Skeletal muscle satellite cell (primary cell): ENCODE measurements at regions not wholly inside any gene's neighbourhood (a gene's known extent, or its start where the extent isn't known, plus 50 kb on each side); places are given as distances from the start of the nearest gene placed in this dataset.

Experiments used
- H3K27me3 ChIP-seq: 2 replicates; pipeline ENCODE4 v1.7.0; 2013; ENCODE audit warnings: low read length; ENCODE audit not compliant: control insufficient read depth, insufficient read depth
- H3K36me3 ChIP-seq: 2 replicates; pipeline ENCODE4 v1.7.0; 2013; ENCODE audit warnings: mild to moderate bottlenecking, control low read depth, low read length; ENCODE audit not compliant: insufficient read depth
- H3K4me1 ChIP-seq: 2 replicates; pipeline ENCODE4 v1.7.0; 2013; ENCODE audit warnings: low read length; ENCODE audit not compliant: control insufficient read depth, insufficient read depth
- H3K4me2 ChIP-seq: 2 replicates; pipeline ENCODE4 v1.7.0; 2013; ENCODE audit warnings: mild to moderate bottlenecking, low read length
- H3K4me3 ChIP-seq: 2 replicates; pipeline ENCODE4 v1.7.0; 2013; ENCODE audit warnings: low read length
- H3K9ac ChIP-seq: 2 replicates; pipeline ENCODE4 v1.7.0; 2013; ENCODE audit warnings: mild to moderate bottlenecking, low read depth, low read length, moderate library complexity
- H3K9me3 ChIP-seq: replicated peaks from 2 replicates; pipeline ENCODE4 v1.7.0; 2013; ENCODE audit warnings: mild to moderate bottlenecking, control low read depth, low read length

DNA sequence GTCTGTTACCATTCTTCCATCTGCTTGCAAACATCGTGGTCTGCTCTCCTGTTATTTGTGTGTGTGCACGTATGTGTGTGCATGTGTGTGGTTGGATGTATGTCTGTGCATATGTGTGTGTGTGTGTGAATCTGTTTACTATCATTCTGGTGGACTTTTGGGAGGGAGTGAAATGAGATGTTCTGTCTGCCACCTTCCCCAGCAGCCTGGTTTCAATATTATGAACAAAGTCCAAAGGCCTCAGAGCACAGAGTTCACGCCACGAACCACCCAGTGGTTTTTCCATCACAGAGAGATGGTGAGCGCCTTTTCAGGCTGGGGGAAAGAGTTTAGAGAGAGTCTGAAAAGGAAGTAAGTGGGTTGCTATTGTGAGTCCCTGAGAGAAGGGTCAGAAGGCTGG, 67.1 kb upstream of the YWHAQ start:
- Histone ChIP-seq H3K27me3 (no peaks in the 10 kb centered on the region), H3K36me3 (no peaks in the 10 kb centered on the region), H3K4me3 (no peak overlapping the region), H3K4me1 (peaks cover 20% of the 10 kb centered on the region), H3K4me2 (no peak overlapping the region), H3K9ac (no peak overlapping the region), H3K9me3 (no peaks in the 10 kb centered on the region)

DNA sequence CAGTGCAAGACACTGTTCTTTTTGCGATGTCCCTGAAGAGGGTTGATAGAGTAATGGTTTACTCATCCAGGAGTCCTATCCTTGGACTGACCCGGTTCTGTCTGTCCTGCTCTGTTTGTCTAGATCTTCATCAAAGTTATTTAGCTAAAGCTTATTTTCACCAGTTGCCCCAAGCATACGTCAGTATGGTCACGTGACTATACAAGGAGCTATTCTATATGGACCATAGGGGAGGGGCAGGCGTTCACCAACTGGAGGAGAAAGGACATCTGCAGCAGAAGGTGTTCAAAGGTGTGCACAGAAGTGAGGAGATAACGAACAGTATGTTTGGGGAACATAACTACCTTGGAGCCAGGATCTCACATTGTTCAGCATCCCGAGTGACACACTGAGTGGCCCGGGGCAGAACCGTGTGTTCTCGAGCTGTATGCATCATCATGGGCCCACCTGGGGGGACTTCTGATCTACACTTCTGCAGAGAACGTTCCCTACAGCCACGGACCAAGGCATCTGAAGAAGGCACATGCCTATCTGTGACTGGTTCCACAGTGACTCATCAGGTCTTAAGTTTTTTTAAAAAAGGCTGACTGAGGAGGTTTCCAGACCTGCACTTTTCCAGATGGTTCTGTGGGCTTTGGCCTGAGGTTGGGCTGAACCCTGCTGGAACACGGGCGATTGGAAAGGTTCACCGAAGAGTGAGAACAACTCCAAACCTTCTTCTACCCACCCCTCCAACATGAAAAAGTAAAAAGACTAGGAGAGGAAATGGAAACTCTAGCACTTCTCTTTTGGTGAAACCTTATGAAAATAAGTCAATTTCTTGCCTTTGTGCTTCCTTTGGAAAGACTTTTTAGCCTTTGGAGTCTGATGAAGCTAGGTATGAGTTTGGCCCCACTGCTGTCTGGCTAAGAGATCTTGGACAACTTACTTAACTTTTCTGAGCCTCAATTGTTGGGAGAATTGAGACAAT, 68.6 kb upstream of the YWHAQ start:
- H3K4me1 ChIP-seq: peaks cover 28% of the 10 kb centered on the region

DNA sequence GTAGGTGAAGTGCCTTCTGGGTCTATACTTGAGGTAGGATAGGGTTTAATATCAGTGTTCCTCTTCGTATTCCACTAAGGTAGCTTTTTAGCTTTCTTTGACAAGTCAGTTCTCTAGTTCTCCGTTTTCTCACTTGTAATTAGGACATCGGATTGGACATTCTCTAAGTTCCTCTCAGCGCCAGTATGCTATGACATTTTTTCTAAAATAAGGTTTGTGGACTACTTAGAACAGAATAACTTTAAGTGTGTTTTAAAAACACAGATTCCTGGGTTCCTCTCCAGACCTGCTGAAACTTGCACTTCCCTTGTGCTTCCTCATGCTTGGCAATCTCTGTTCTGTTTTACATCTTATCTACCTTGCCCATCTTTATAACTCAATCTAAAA, 69.3 kb upstream of the YWHAQ start:
- no peaks in the 10 kb centered on the region for H3K36me3 ChIP-seq
- no peak overlapping the region for H3K4me3 ChIP-seq
- no peak overlapping the region for H3K9ac ChIP-seq
- peaks cover 28% of the 10 kb centered on the region for H3K4me1 ChIP-seq
- H3K9me3 ChIP-seq: no peaks in the 10 kb centered on the region
- H3K4me2 ChIP-seq: no peak overlapping the region
- no peaks in the 10 kb centered on the region for H3K27me3 ChIP-seq

More for the DNA sequence above, 68.6 kb upstream of the YWHAQ start:
- Histone ChIP-seq H3K4me3 (no peak overlapping the region), H3K9me3 (no peaks in the 10 kb centered on the region), H3K36me3 (no peaks in the 10 kb centered on the region), H3K27me3 (no peaks in the 10 kb centered on the region), H3K4me2 (no peak overlapping the region), H3K9ac (no peak overlapping the region)

DNA sequence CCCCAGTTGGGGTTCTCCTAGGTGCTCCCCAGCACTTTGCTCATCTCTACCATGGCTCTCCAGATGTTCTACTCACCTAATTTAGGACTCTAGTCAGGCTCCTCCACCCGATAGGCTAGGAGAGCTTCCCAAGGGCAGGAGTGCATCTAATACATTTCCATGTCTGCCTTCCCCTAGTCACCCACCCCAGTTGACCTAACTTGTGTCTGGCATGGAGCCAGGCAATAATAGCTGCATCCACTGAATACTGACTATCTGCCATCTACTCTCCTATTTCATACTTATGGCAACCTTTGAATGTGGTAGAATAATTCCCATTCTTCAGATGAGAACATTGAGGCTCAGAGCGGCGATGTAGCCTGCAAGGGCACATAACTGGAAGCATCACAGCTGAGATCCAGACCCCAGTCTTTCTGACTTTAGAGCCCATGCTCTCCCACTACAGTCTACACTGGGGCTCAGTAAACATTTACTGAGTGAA, 71.8 kb upstream of the YWHAQ start:
- H3K4me3 ChIP-seq: peak overlapping the region; percentile 22
- H3K4me2 ChIP-seq: peak overlapping the region; percentile 79
- H3K4me1 ChIP-seq: peaks cover 28% of the 10 kb centered on the region
- no peaks in the 10 kb centered on the region for H3K36me3 ChIP-seq
- H3K9me3 ChIP-seq: no peaks in the 10 kb centered on the region
- no peak overlapping the region for H3K9ac ChIP-seq
- no peaks in the 10 kb centered on the region for H3K27me3 ChIP-seq

DNA sequence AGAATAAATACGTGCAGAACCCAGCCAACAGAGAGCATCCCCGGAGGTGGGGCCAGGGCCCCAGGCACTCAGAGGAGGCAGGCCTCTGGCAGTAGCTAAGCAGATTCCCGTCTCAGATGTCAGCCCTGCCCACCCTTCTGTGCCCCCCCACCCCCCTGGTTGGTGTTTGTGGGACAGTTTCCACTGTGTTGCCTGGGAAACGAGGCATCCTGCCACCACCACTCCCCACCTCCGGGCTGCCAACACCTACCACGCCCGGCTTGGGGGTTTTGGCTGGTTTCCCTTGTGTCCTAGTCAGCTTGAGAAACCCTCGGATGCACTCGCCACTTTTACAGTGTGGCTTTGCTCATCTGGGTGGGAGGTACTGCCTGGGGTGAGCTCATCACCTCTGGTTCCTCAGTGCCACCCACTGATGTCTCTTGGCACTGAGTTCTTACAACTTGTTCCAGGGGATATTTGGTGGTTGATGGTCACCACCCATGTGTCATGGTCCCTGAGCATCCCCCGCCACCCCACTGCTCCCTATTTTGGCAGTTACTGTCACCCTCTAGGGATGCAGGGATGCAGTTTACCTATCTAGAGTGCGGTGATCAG, 72.4 kb upstream of the YWHAQ start:
- peak overlapping the region; percentile 79 for H3K4me2 ChIP-seq
- H3K27me3 ChIP-seq: no peaks in the 10 kb centered on the region
- peaks cover 28% of the 10 kb centered on the region for H3K4me1 ChIP-seq
- H3K9me3 ChIP-seq: no peaks in the 10 kb centered on the region
- H3K4me3 ChIP-seq: peak overlapping the region; percentile 37
- no peaks in the 10 kb centered on the region for H3K36me3 ChIP-seq
- peak overlapping the region; percentile 37 for H3K9ac ChIP-seq

DNA sequence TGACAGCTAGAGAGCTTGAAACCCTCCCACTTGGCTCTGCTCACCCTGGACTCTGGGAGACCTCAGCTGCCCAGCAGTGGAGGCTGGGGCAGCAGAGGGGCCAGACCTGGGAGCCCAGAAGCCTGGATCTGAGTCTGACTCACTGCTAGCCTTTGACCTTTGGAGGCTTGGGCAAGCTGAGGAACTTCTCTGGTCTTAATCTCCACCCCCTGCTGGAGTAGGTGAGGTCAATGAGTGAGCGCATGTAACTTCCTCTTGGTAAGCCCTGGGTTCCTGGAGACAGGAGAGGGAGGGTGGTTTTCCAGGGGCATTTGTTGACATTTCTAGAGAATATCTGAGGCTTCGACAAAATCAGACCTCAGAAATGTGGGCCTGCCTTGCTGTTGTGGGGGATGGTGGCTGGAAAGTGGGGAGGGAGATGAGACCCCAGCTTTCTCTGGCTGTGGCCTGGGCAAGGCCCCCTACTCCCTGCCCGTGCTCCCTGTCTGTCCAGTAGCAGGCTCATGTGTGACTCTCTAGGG, 73.0 kb upstream of the YWHAQ start:
- Histone ChIP-seq H3K4me3 (peak overlapping the region; percentile 37), H3K9ac (peak overlapping the region; percentile 37), H3K36me3 (no peaks in the 10 kb centered on the region)

DNA sequence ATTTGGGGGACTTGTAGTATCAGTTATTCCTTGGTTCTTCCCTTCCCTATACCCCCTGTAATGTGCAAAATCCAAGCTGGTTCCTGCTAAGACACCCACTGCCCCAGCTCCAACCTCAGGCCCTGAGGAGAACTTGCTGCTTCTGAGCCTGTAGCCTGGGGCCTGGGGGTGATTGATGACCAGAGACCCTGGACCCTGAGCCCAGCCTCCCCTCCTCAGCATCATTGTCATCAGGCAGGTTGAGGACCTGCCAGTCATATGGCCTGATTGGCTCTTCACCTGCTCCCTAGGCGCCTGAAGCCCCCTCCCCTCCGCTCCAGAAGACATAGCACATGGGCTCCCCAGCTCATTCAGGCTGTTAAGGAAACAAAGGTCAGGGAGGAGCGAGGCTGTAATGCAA, 73.8 kb upstream of the YWHAQ start:
- H3K4me2 ChIP-seq: no peak overlapping the region
- no peaks in the 10 kb centered on the region for H3K27me3 ChIP-seq
- no peaks in the 10 kb centered on the region for H3K9me3 ChIP-seq
- no peaks in the 10 kb centered on the region for H3K36me3 ChIP-seq
- peaks cover 22% of the 10 kb centered on the region for H3K4me1 ChIP-seq
- H3K4me3 ChIP-seq: no peak overlapping the region
- no peak overlapping the region for H3K9ac ChIP-seq

More for the DNA sequence above, 73.0 kb upstream of the YWHAQ start:
- H3K9me3 ChIP-seq: no peaks in the 10 kb centered on the region
- peak overlapping the region; percentile 79 for H3K4me2 ChIP-seq
- peaks cover 28% of the 10 kb centered on the region for H3K4me1 ChIP-seq
- no peaks in the 10 kb centered on the region for H3K27me3 ChIP-seq

DNA sequence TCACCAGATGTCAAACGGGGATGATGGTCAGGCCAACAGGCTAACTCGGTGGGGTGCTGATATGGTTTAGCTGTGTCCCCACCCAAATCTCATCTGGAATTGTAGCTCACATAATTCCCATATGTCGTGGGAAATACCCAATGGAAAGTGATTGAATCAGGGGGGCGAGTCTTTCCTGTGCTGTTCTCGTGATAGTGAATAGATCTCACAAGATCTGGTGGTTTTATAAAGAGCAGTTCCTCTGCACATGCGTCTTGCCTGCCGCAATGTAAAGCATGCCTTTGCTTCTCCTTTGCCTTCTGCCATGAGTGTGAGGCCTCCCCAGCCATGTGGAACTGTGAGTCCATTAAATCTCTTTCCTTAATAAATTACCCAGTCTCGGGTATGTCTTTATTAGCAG, 74.4 kb upstream of the YWHAQ start:
- Histone ChIP-seq H3K9ac (no peak overlapping the region), H3K4me2 (no peak overlapping the region), H3K4me3 (no peak overlapping the region), H3K9me3 (no peaks in the 10 kb centered on the region), H3K4me1 (peaks cover 19% of the 10 kb centered on the region), H3K36me3 (no peaks in the 10 kb centered on the region), H3K27me3 (no peaks in the 10 kb centered on the region)

DNA sequence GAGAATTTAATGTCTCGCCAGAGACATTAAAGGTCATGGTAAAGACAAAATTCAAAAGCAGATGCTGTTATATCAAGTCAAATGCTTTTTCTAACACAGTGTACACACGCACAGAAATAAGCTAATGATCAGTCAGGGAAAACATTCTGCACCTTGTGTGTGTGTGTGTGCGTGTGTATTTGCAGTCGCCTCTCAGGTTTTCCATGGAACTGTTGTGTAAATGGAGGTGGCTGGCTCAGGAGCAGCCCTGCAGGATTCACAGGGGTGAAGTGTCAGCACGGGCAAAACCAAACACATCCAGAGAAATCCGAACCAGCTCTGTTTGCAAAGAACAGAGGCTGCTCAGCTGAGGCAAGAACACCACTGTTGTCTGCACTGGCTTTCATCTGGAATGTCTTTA, 76.2 kb upstream of the YWHAQ start:
- no peaks in the 10 kb centered on the region for H3K9me3 ChIP-seq
- H3K27me3 ChIP-seq: no peaks in the 10 kb centered on the region
- H3K36me3 ChIP-seq: no peaks in the 10 kb centered on the region
- peaks cover 19% of the 10 kb centered on the region for H3K4me1 ChIP-seq
- no peak overlapping the region for H3K4me3 ChIP-seq
- no peak overlapping the region for H3K4me2 ChIP-seq
- no peak overlapping the region for H3K9ac ChIP-seq

DNA sequence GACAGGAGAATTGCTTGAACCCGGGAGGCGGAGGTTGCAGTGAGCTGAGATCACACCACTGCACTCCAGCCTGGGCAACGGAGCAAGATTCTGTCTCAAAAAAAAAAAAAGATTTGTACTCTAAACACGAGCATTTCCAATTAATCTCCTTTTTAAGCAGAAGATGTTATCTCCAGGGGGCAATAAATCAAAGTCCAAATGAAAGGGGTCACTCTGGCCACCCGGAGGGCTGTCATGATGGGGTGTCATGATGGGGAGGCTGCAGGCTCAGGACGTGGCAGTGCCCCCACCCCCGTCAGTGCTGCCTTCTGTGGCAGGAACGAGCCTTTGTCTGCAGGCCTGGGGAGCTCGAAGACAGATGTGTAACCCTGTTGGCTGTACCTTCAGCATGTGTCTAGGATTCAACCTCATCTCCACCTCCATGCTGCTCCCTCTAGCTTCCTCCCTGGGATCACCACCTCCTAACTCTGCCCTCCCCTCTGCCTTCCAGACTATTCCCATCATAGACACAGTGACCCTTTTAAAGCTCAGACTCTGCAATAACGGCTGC, 76.9 kb upstream of the YWHAQ start:
- no peak overlapping the region for H3K9ac ChIP-seq
- H3K27me3 ChIP-seq: no peaks in the 10 kb centered on the region
- no peak overlapping the region for H3K4me2 ChIP-seq
- peaks cover 15% of the 10 kb centered on the region for H3K4me1 ChIP-seq
- H3K4me3 ChIP-seq: no peak overlapping the region
- H3K9me3 ChIP-seq: no peaks in the 10 kb centered on the region
- no peaks in the 10 kb centered on the region for H3K36me3 ChIP-seq

DNA sequence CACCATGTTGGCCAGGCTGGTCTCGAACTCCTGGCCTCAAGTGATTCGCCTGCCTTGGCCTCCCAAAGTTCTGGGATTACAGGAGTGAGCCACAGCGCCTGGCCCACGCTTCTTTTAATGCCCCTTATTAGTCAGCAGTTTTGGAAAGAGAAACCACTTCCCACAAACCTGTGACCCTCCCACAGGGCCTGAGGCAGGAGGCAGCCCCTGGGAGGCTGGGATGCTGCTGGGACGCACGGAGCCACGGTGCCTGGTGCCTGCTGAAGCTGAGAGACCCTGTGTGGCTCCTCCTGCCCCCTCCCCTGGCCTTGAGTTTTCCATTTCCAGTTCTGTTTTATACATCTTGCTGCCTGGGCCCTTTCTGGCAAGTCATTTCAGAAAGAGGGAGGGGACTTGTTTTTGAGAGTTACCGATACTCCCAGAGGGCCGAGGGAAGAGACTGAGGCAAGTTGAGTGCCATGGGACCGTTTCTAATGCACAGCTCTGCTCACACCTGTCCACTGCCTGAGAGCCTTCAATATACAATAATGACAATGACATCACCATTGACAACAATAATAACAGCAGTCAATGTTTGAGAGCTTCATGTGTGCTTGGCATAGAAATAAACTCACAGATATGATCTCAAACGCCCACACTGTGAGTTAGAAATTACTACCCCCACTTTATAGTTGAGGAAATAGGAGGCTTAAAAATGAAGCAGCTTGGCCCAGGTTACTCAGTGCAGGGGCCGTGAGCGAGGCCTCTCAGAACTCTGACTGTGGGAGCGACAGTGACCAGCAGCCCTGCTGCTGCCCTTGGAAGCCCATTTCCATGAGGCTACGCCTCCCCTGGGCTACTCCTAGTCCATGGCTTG, 78.1 kb upstream of the YWHAQ start:
- H3K4me1 ChIP-seq: peaks cover 3% of the 10 kb centered on the region
- H3K4me3 ChIP-seq: no peak overlapping the region
- H3K27me3 ChIP-seq: no peaks in the 10 kb centered on the region
- H3K4me2 ChIP-seq: no peak overlapping the region
- no peak overlapping the region for H3K9ac ChIP-seq
- H3K36me3 ChIP-seq: no peaks in the 10 kb centered on the region
- H3K9me3 ChIP-seq: no peaks in the 10 kb centered on the region
